ENCODE measurements at regions not wholly inside any gene's neighbourhood (a gene's known extent, or its start where the extent isn't known, plus 50 kb on each side); places are given as distances from the start of the nearest gene placed in this dataset.

DNA sequence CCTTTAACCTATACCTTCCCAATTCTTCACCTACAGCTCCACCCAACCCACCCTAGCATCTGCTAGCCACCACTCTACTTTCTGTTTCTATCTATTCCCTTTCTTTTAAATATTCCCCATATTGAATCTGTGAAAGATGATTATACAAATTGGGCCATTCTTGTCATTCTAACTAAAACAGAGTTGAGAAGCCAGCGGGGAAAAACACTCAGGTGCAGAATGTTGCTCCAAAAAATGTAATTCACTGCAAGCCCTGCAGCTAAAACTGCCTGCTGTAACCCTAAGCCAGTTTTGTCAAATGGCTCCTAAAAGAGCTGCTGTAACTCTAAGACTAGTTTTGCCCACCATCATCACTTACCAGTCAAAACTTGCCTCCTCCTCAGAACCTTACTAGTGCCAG, 1468.6 kb upstream of the MIR17HG start:
- no peak overlapping the region for H3K27ac ChIP-seq (ENCODE audit: low read depth, low read length, poor library complexity, severe bottlenecking)
- no peaks in the 10 kb centered on the region for H3K9me3 ChIP-seq (ENCODE audit: low read depth, low read length, poor library complexity, severe bottlenecking)
- intact Hi-C loops (cut with micrococcal nuclease; ENCODE audit: unreplicated experiment) = no loop called here
- H3K4me3 ChIP-seq (ENCODE audit: low read depth, low read length, poor library complexity, severe bottlenecking) = no peak overlapping the region
- CTCF ChIA-PET = no interaction called here
- H3K36me3 ChIP-seq (ENCODE audit: insufficient read depth, low read length, poor library complexity, severe bottlenecking) = no peaks in the 10 kb centered on the region
- H3K27me3 ChIP-seq (replicated peaks; ENCODE audit: insufficient read depth, low read depth, low read length, poor library complexity) = no peaks in the 10 kb centered on the region
- no TSS peak for BruUV-seq (replicated peaks)
- H3K4me1 ChIP-seq (ENCODE audit: insufficient read depth, low read length, poor library complexity, severe bottlenecking) = no peaks in the 10 kb centered on the region
- no peak for DNase-seq (ENCODE audit: low spot score)
- no peak for TF ChIP-seq EZH2 (IDR thresholded peaks at IDR 0.05; ENCODE audit: borderline replicate concordance, low read depth, low read length, poor library complexity, severe bottlenecking)
- TF ChIP-seq, protein P1, sequence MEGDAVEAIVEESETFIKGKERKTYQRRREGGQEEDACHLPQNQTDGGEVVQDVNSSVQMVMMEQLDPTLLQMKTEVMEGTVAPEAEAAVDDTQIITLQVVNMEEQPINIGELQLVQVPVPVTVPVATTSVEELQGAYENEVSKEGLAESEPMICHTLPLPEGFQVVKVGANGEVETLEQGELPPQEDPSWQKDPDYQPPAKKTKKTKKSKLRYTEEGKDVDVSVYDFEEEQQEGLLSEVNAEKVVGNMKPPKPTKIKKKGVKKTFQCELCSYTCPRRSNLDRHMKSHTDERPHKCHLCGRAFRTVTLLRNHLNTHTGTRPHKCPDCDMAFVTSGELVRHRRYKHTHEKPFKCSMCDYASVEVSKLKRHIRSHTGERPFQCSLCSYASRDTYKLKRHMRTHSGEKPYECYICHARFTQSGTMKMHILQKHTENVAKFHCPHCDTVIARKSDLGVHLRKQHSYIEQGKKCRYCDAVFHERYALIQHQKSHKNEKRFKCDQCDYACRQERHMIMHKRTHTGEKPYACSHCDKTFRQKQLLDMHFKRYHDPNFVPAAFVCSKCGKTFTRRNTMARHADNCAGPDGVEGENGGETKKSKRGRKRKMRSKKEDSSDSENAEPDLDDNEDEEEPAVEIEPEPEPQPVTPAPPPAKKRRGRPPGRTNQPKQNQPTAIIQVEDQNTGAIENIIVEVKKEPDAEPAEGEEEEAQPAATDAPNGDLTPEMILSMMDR (conservative IDR thresholded peaks at IDR 0.05; ENCODE audit: low read depth, low read length) = no peak
- POLR2A ChIA-PET (ENCODE audit: low non-redundant PET) = no interaction called here

DNA sequence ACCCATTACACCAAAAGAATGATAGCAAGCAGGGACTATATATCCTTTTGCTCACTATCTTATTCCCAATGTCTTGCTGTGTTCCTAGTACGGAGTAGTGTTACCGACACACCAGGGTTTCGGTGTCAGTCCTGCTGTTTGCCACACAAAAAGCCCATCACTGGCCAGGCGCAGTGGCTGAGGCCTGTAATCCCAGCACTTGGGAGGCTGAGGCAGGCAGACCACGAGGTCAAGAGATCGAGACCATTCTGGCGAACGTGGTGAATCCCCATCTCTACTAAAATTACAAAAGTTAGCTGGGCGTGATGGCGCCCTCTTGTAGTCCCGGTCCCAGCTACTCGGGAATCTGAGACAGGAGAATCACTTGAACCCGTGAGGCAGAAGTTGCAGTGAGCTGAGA, 1467.3 kb upstream of the MIR17HG start:
- H3K4me1 ChIP-seq (ENCODE audit: insufficient read depth, low read length, poor library complexity, severe bottlenecking) = no peaks in the 10 kb centered on the region
- intact Hi-C loops (cut with micrococcal nuclease; ENCODE audit: unreplicated experiment) = no loop called here
- TF ChIP-seq, protein P1 (conservative IDR thresholded peaks at IDR 0.05; ENCODE audit: low read depth, low read length) = no peak
- no peak for TF ChIP-seq EZH2 (IDR thresholded peaks at IDR 0.05; ENCODE audit: borderline replicate concordance, low read depth, low read length, poor library complexity, severe bottlenecking)
- H3K4me3 ChIP-seq (ENCODE audit: low read depth, low read length, poor library complexity, severe bottlenecking) = no peak overlapping the region
- no peak for DNase-seq (ENCODE audit: low spot score)
- CTCF ChIA-PET = no interaction called here
- H3K9me3 ChIP-seq (ENCODE audit: low read depth, low read length, poor library complexity, severe bottlenecking) = no peaks in the 10 kb centered on the region
- POLR2A ChIA-PET (ENCODE audit: low non-redundant PET) = no interaction called here
- no TSS peak for BruUV-seq (replicated peaks)
- no peaks in the 10 kb centered on the region for H3K36me3 ChIP-seq (ENCODE audit: insufficient read depth, low read length, poor library complexity, severe bottlenecking)
- H3K27ac ChIP-seq (ENCODE audit: low read depth, low read length, poor library complexity, severe bottlenecking) = no peak overlapping the region
- no peaks in the 10 kb centered on the region for H3K27me3 ChIP-seq (replicated peaks; ENCODE audit: insufficient read depth, low read depth, low read length, poor library complexity)

DNA sequence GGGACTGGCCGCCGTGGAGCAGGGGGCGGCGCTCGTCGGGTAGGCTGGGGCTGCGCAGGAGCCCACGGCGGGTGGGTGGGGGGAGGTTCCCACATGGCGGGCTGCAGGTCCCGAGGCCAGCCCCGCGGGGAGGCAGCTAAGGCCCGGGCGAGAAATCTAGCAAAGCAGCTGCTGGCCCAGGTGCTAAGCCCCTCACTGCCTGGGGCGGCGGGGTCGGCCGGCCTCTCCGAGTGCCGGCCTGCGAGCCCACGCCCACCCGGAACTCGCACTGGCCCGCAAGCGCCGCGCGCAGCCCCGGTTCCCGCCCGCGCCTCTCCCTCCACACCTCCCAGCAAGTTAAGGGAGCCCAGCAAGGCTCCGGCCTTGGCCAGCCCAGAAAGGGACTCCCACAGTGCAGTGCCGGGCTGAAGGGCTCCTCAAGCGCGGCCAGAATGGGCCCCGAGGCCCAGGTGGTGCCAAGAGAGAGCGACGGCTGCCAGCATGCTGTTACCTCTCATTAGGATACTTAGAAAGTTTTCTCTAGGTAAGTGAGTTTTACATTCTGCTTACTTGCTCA, 1463.5 kb upstream of the MIR17HG start:
- ChIA-PET POLR2A (ENCODE audit: low non-redundant PET) (no interaction called here), CTCF (no interaction called here)
- DNase-seq (ENCODE audit: low spot score) = no peak
- intact Hi-C loops (cut with micrococcal nuclease; ENCODE audit: unreplicated experiment) = no loop called here
- Histone ChIP-seq H3K9me3 (ENCODE audit: low read depth, low read length, poor library complexity, severe bottlenecking) (no peaks in the 10 kb centered on the region), H3K36me3 (ENCODE audit: insufficient read depth, low read length, poor library complexity, severe bottlenecking) (no peaks in the 10 kb centered on the region), H3K4me3 (ENCODE audit: low read depth, low read length, poor library complexity, severe bottlenecking) (no peak overlapping the region), H3K4me1 (ENCODE audit: insufficient read depth, low read length, poor library complexity, severe bottlenecking) (no peaks in the 10 kb centered on the region), H3K27me3 (replicated peaks; ENCODE audit: insufficient read depth, low read depth, low read length, poor library complexity) (no peaks in the 10 kb centered on the region), H3K27ac (ENCODE audit: low read depth, low read length, poor library complexity, severe bottlenecking) (no peak overlapping the region)
- no TSS peak for BruUV-seq (replicated peaks)
- TF ChIP-seq EZH2 (IDR thresholded peaks at IDR 0.05; ENCODE audit: borderline replicate concordance, low read depth, low read length, poor library complexity, severe bottlenecking) = no peak
- TF ChIP-seq, protein P1 (conservative IDR thresholded peaks at IDR 0.05; ENCODE audit: low read depth, low read length) = no peak

Data from A673 (cell line).